ENCODE measurements at regions not wholly inside any gene's neighbourhood (a gene's known extent, or its start where the extent isn't known, plus 50 kb on each side); places are given as distances from the start of the nearest gene placed in this dataset.

DNA sequence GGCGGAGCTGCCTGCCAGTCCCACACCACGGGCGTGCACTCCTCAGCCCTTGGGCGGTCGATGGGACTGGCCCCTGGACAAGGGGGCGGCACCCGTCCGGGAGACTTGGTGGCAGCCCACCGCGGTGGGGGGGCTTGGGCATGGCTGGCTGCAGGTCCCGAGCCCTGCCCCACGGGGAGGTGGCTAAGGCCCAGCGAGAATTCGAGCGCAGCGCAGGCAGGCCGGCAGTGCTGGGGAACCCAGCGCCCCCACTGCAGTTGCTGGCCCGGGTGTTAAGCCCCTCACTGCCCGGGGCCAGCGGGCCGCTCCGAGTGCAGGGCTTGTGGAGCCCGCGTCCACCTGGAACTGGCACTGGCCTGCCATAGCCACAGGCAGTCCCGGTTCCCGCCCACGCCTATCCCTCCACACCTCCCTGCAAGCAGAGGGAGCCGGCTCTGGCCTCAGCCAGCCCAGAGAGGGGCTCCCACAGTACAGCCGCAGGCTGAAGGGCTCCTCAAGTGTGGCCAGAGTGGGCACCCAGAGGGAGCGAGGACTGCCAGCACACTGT lies 742.9 kb upstream of the DDX18 start:
- no peak for DNase-seq (ENCODE audit: low spot score)

DNA sequence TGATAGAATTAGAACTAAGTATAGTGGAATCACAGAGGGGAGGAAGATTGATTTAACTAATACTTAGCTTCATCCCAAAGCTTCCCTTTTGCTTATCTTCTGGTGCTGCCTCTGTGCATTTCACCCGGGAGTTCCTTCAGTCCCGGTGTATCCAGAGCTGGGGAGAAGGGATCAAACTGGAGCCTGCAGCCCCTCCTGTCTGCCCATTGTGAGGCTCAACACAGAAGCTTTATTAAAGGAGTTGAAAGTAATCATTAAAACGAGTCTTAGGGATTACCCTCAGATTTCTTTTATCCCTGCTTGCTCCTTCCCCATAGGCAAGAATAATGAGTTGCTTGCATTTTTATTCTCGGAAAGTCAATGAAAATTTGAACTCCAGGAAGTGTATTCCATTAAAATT lies 739.7 kb upstream of the DDX18 start:
- DNase-seq (ENCODE audit: low spot score): no peak

DNA sequence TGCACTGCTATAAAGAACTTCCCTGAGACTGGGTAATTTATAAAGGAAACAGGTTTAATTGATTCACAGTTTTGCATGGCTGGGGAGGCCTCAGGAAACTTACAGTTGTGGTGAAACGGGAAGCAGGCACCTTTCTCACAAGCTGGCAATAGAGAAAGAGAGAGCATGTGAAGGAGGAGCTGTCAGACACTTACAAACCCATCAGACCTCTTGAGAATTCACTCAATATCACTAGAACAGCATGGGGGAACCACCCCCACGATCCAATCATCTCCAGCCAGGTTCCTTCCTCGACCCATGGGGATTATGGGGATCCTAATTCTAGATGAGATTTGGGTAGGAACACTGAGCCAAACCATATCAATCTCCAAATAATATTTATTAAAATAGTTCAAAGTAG lies 729.2 kb upstream of the DDX18 start:
- no peak for DNase-seq (ENCODE audit: low spot score)

DNA sequence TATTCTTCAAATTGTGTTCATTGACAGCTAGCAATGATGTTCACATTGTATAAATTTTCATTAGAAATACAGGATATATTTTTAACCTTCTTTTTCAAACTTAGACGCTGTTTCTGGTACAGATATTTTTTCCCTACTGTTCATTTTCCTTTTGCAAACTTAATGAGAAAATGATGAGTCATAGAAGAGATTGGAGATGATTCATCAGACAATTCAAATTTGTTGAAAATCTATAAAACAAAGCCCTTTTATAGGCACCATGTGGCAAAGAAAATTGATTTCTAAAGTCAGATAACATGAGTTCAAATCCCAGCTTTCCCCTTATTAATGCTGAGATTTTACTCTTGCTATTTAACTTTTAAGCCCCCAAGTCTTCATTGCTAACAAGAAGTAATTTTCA lies 728.8 kb upstream of the DDX18 start:
- peak; percentile 27 for DNase-seq (ENCODE audit: low spot score)

DNA sequence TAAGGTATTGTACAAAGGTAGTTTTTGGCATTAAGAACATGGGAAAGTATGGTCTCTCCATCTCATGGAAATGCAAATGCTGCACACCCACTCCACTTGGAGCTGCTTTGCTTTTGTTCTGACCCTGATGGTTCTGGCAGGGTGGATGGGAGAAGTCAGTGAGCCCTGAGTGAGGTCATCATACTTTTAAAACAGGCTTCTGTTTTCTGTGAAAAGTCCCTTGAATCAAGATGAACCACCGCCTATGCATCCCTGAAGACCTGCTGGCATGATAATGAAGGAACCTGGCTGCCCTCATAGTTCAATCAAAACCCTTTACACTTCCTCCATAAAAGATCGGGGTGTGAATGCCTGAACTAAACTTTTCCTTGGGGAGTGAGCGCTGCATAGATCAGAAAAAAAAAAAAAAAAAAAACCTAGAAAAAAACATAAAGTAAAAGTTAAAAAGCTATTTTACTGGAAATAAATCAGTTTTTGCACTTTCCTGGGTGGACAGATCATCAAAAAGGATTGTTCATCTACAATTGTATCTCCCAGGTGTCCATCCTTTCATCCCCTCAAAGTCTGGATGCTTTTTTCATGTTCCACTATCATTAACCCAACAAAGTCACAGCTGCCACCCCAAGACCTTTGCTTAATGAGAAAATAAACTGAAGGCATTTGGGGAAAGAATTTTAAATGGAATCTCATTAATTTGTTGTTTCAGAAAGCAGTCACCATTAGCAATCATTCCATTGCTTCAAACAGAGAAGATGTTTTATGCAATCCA lies 728.1 kb upstream of the DDX18 start:
- no peak for DNase-seq (ENCODE audit: low spot score)

DNA sequence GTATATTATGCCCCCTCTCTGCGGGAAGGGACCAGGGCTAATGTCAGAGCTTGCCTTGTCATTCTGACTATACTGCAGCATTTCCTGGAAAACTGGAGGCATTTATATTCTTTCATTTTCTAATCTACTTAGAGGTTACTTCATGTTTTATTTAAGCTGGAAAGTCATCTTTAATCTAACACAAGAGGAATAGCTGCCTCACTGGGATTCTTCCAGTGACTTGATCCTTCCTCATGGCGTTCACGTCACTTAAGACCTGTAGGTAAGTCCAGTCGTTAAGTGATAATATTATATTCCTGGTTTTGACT lies 727.6 kb upstream of the DDX18 start:
- DNase-seq (ENCODE audit: low spot score): no peak

DNA sequence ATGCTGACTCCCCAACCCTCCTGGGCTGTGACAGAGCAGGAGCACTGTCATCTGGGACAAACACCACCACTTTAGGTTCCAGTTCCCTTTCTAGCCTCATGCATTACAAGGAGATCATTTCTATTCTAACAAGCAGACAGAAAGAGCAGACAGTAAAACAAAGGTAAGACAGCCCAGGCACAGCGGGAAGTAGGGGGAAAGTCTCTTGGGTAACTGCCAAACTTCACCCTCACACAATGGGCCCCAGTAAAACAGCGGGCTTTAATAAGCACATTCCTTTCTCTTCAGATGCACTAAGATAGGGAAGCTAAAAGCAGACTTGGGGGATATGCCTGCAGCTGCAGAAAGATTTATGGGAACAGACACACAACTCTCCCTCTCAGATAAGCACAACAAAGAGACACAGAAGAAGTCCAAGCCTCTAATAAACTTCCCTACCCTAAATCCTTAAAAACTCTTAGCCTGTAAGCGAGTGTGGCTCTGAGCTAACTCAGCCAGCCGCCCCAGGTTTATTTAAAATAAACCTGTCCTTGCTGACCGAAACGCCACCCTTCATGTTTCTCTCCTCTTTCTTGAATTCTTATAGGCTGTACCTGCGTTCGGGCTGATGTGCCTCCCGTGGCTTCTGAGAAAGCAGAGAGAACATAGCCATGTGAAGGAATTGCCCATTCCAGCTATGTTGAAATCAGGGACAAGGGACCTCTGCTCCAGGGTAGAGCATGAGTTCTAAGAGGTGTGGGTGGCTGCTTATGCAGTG lies 726.8 kb upstream of the DDX18 start:
- DNase-seq (ENCODE audit: low spot score): no peak

DNA sequence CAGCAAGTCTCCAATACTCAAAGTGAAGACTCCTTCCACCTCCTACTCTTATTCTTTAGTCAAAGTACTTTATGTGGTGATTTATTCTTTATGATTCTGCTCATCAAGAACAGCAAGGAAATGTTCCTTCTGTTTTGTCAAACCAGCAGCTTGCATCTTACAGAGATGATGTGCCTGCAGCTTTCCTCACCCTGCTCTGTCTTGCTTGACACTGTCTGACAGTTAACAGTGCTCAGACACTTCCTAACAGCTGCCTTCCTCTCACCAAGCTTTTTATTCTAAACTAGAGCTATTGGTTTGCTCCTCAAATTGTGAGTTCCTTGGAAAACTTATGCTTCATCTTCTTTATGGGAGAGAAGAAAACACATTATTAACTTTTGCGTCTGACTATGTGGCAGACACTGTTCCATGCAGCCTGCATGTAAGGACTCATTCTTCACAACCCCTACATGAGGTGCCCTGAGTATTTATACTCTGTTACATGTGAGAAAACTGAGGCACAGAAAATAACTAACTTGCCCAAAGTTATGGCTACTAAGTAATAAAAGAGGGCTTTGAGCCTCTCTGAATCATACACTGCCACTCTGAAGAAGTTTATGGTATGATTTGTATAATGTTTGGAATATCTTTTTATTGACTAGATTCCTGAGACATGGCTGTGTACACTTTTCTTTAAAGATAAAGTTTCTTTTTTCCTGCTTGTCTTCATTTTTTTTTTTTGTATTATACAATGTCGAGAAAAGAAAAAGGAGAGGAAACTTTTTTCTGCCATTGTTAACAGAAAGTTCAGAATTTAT lies 723.3 kb upstream of the DDX18 start:
- no peak for DNase-seq (ENCODE audit: low spot score)

DNA sequence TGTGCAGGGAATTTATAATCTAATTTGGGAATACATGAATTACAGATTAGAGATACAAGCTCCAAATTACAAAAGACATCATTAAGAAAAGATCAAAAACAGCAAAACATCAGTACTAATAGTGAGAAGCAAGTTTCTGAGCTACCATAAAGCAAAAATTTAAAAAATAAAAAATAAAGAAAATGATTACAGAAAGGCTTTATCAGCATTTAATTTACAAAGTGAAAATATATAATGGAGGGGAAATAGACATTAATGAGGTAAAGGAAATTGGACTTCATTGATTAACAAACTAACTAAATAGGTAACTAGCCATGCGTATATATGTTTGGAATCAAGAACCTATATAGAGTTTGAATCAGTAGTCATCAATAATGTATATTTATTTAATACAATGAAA lies 712.9 kb upstream of the DDX18 start:
- DNase-seq (ENCODE audit: low spot score): no peak

DNA sequence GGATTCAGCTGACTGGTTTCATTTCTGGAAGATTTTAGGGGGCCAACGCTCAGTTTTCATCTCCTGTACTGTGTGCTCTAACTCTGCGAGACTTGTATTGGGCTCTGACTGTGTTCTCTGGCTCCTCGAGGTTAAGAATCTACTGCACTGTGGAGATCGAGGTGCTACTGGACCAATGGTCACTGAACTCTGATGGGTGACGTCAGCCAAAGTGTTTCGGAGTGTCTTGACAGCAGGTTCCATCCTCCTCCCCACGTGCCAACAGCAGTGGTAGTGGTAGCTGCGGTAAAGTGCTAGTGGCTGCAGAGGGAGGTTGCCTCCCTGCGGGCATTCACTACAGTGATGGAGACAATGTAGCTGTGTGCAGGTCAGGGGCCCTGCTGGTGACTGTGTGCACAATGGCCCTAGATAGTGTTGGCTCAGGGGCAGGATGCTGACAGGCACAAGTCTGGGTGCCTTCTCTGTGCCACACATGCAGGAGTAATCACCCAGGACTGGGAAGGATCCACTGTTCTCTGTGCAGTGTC lies 705.7 kb upstream of the DDX18 start:
- DNase-seq (ENCODE audit: low spot score): no peak

DNA sequence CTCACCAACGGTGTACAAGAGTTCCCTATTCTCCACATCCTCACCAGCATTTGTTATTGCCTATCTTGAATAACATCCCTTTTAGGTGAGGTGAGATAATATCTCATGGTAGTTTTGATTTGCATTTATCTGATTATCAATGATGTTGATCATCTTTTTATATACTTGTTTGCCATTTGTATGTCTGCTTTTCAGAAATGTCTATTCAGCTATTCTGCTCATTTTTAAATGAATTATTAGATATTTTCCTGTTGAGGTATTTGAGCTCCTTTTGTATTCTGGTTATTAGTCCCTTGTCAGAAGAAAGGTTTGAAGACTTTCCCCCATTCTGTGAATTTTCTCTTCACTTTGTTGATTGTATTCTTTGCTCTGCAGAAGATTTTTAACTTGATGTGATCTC lies 695.5 kb upstream of the DDX18 start:
- no peak for DNase-seq (ENCODE audit: low spot score)

DNA sequence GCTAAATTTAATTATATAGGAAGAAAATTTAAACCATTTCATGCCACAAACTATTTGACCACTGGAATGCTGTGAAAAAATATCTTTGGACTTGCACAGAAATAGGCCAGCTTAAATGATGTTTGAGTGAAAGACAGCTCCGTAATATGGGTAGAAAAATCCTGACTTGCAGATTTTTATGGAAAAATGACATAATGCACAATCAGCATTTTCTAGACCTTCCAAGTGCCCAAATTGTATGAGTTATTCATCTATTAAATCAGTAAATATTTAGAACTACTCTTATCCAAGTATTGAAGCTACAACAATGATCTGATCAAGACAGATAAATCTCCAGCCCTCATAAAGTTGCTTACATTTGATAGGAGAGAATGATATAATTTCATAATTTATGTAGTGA lies 691.1 kb upstream of the DDX18 start:
- DNase-seq (ENCODE audit: low spot score): no peak

DNA sequence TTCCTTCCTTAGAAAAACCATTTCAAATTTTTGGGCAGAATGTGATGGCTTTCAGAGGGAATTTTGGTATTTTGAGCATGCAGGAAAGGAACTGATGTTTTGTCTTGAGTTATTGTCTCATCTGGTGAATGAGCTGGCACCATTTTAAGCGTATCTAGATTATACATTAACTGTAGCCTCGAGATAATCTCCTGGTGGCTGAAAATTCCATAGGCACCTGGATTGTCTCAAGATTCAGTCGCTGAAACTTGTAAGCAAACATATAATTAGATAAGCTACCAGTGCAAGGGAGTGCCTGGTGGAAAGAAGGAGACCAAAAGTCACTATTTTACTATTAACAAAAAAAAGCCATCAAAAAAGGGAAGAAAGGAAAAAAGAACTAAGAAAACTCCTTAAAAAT lies 687.8 kb upstream of the DDX18 start:
- no peak for DNase-seq (ENCODE audit: low spot score)

DNA sequence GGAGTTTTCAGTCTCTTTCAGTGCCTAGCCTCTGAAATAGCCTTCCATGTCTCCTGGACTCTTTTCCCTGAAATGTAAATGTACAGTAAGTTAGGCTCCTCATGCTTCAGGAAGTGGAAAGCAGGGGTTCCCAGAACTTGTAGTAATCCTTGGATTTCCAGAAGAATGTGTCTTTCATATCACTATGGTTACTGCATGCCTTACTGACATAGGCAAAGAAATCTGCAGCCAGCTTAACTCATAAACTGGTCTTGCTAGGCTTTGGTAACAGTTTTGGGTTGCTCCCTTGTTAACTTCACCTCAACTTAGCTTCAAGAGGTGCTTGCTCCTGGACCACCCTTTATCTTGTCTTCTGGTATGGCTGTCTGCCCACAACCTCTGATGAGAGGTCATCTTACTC lies 686.8 kb upstream of the DDX18 start:
- DNase-seq (ENCODE audit: low spot score): peak; percentile 6

DNA sequence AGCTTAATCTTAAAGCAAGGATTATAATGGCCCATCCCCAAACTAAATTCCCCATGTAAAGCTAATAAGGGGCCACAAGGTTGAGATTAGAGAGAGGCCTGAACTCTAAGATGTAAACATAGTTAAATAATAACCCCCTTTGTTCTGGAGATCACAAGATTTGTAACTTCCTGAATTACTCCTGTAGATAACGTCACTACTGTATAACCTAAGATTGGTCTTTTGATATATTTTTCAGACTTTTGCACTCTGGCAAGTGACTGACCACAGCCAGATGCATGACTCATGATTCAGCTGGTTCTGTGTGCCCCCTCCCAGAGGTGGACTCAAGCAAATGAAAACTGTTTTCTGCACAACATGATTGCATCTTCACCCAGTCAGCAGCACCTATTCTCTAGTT lies 686.0 kb upstream of the DDX18 start:
- peak; percentile 83 for DNase-seq (ENCODE audit: low spot score)

DNA sequence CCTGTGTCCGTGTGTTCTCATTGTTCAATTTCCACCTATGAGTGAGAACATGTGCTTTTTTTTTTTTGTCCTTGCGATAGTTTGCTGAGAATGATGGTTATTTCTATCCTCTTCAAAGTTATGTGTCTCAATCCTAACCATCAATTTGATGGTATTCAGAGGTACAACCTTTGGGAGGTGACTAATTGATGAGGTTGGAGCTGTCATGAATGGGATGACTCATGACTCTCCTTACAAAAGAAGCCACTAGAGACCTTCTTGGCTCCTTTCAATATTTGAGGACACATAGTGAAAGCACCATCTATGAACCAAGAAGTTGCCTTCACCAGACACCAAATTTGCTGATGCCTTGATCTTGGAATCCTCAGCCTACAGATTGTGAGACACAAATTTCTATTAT lies 677.1 kb upstream of the DDX18 start:
- DNase-seq (ENCODE audit: low spot score): peak; percentile 41

DNA sequence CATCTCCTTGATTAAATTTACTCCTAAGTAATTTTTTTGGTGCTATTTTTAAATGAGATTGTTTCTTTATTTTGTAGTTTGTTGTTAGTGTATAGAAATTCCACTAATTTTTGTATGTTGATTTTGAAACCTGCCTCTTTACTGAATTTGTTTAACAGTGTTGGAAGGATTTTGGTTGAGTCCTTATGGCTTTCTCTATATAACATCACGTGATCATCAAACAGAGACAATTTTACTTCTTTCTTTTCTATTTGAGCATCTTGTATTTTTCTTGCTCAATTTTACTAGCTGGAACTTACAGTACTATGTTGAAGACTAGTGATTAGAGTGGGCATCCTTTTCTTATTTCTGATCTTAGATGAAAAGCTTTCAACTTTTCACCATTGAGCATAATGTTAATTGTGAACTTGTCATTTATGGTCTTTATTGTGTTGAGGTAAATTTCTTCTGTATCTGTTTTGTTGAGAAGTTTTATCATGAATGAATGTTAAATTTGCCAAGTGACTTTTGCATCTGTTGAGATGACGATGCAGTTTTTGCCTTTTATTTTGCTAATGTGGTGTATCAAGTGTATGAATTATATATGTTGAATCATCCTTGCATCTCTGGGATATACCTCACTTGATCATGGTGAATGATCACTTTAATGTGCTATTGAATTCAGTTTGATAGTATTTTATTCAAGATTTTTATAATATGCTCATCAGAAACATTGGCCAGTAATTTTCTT lies 645.3 kb upstream of the DDX18 start:
- no peak for DNase-seq (ENCODE audit: low spot score)

DNA sequence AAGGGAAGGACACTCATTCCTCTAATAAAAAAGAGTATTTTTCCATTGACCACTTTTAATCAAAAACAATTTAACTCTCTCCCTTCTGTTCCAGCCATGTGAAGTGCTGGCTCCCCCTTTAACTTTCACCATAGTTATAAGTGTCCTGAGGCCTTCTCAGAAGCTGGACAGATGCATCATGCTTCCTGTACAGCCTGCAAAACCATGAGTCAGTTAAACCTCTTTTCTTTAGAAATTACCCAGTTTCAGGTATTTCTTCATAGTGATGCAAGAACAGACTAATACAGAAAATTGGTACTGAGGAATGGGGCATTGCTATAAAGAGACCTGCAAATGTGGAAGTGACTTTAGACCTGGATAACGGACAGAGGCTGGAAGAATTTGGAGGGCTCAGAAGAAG lies 643.6 kb upstream of the DDX18 start:
- no peak for DNase-seq (ENCODE audit: low spot score)

DNA sequence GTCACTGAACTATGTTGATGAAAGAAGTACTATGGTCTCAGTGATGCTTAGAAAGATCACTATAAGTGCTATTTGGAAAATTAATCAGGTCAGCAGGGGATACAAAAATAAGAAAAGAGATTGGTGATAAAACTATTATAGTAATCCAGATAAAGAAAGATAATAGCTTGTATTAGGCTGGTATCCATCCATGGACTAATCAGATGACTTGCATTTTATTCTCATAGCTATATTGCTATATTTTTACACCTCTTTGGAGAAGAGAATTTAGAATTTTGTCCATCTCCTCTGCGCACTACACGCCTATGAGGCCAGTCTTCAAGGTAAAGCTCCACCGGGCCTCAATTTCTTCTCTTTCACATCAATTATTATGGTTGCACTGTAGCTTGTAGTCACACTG lies 635.1 kb upstream of the DDX18 start:
- DNase-seq (ENCODE audit: low spot score): no peak

DNA sequence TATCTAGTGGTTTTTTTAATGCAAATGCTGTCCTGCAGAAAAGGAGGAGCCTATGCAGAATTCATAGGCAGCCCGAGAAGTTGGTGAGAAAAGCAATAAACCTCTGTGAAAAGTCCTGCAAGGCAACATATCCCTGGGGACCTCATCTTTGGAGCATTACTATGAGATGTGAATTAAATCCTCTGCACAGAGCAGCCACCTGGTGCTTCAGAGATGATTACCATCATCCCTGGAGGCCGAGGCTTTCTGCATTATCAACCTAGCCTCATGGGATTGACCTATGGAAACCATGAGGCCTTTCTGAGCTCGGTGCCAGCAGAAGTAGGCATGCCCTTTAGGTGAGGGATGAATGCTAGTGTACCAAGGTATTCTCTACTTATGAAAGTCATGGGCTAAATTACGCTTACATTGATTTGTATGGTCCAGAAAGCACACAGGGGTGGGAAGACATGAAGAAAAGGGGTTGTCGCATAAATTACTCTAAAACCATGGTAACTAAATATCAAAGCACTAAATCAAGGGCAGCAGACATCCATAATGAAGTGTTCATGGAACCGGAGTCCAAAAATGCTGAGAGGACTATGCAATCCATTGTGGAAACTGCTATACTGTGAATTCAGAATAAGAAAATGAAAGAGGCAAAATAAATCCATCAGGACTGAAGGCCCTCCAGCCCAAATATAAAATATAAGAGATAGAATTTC lies 623.5 kb upstream of the DDX18 start:
- no peak for DNase-seq (ENCODE audit: low spot score)

DNA sequence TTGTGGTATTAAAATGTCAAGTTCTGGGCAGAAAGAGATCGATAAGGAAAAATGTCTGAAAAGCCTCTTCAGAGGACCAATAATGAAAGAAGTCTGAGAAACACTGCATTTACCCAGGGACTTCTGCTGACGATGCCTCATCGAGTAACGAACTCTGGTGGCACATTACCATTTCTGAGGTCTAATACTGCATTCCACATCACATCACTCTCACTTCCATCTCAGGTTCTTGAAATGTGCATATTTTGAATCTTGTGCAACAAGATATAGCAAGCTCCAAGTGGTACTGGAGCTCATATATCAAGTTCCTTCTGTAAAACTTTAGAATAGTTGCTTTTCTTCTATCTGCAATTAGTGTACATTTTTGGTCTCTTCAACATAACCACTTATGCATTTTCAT lies 619.1 kb upstream of the DDX18 start:
- DNase-seq (ENCODE audit: low spot score): no peak

Measured in COLO829 (cell line).